ENCODE measurements at regions not wholly inside any gene's neighbourhood (a gene's known extent, or its start where the extent isn't known, plus 50 kb on each side); places are given as distances from the start of the nearest gene placed in this dataset.

- TF ChIP-seq CTCF (IDR thresholded peaks at IDR 0.05; ENCODE audit: insufficient read depth, low read depth, low read length) (no peak), EZH2 (IDR thresholded peaks at IDR 0.05; ENCODE audit: insufficient read depth, low read length) (no peak)
Measured at GRCh38 chr7:7098280-7098818, 84.0 kb upstream of the C1GALT1 start.

Data from astrocyte (in vitro differentiated cells and primary cell).